Spleen (tissue), 7 donors: ENCODE measurements at regions not wholly inside any gene's neighbourhood (a gene's known extent, or its start where the extent isn't known, plus 50 kb on each side); places are given as distances from the start of the nearest gene placed in this dataset.

ENCODE experiments used
- POLR2A ChIP-seq, 3 donors: fragments of 450-650 bp; IDR thresholded peaks; one replicate each; pipeline ENCODE4 v1.5.1; 2017; ENCODE audit warnings: antibody characterized with exemption in 3 of 3, mild to moderate bottlenecking in 1 of 3
- POLR2AphosphoS5 ChIP-seq, 3 donors: sonication (generic); formaldehyde crosslinking; IDR thresholded peaks; one replicate each; pipeline ENCODE4 v1.5.1; 2017; ENCODE audit warnings: antibody characterized with exemption in 3 of 3
- TF ChIP-seq, protein P1 (sequence below), 11 experiments: fragments of 200-600 bp in 7 of 11; fragments of 450-650 bp in 4 of 11; sonication (generic) in 4 of 11; IDR thresholded peaks in 8 of 11; conservative IDR thresholded peaks in 3 of 11; 1 replicate in 7 of 11; 2 replicates in 4 of 11; pipeline versions ENCODE4 v1.4.0 to v1.8.0; 2016 to 2021; ENCODE audit warnings: antibody characterized with exemption in 11 of 11, inconsistent platforms in 4 of 11, mild to moderate bottlenecking in 1 of 11
- donor health status: DM: no; HTN: no; CAD: no; lungs with moderate emphysema.
- donor health status: DM: no; HTN: no; CAD: no.
- donor health status: DM: no; HTN: no; CAD: no.

DNA sequence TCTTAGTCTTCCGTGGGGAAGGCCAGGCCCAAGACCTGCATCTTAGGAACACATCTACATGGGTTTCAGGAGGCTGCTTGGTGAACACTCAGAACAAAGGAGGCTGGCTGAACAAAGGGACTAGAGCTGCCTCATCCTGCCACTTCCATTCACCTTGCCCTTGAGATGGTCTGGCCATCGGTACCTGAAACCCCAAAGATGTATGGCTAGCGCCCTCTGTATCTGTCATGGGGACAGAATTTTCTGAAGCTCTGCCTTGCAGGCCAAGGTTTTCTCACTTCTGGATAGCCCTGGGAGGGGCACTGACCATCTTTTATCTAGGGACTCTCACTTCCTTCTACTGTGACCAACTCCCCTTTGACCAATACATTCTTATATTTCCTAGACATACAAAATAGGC is 55.4 kb upstream of the GRIK3 start:
- TF ChIP-seq, protein P1, sequence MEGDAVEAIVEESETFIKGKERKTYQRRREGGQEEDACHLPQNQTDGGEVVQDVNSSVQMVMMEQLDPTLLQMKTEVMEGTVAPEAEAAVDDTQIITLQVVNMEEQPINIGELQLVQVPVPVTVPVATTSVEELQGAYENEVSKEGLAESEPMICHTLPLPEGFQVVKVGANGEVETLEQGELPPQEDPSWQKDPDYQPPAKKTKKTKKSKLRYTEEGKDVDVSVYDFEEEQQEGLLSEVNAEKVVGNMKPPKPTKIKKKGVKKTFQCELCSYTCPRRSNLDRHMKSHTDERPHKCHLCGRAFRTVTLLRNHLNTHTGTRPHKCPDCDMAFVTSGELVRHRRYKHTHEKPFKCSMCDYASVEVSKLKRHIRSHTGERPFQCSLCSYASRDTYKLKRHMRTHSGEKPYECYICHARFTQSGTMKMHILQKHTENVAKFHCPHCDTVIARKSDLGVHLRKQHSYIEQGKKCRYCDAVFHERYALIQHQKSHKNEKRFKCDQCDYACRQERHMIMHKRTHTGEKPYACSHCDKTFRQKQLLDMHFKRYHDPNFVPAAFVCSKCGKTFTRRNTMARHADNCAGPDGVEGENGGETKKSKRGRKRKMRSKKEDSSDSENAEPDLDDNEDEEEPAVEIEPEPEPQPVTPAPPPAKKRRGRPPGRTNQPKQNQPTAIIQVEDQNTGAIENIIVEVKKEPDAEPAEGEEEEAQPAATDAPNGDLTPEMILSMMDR (IDR thresholded peaks at IDR 0.05 in 8 of 11, conservative IDR thresholded peaks at IDR 0.05 in 3 of 11): no peak
- TF ChIP-seq POLR2A (IDR thresholded peaks at IDR 0.05) (no peak), POLR2AphosphoS5 (IDR thresholded peaks at IDR 0.05) (no peak)
